Stimulated activated CD8-positive, alpha-beta memory T cell treated with anti-CD3 and anti-CD28 coated beads, Interleukin-4, amount 100 ng/mL, for 4 hours (primary cell): ENCODE measurements at regions not wholly inside any gene's neighbourhood (a gene's known extent, or its start where the extent isn't known, plus 50 kb on each side); places are given as distances from the start of the nearest gene placed in this dataset.

Experiments used
- DNase-seq, 2 donors: peaks; one replicate each; pipeline ENCODE4 v3.0.0-alpha.2; 2020; ENCODE audit warnings: low read depth in 2 of 2, low spot score in 1 of 2

- DNase-seq, result no peak
Measured at GRCh38 chr22:27157666-27158370, 500.4 kb downstream of the MIAT start.

DNA sequence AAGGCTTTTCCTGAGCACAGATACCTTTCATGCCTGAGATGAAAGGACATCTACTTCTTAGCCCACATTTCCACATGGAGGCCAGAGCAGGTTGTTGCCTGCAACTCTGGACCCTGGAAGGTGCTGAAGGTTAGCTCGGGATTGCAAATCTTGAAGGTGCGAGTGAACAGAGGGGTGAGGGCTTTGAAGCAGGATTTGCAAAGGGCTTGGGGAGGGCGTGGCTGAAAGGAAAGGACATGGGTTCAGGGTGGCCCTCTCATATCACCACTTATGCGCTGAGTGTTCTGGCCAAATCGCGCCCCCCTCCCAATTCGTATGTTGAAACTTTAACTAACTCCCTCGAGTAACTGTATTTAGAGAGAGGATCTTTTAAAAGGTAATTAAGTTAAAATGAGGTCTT is 501.6 kb downstream of the MIAT start:
- DNase-seq, result no peak

- DNase-seq, result no peak
Measured at GRCh38 chr22:27159716-27160295, 502.4 kb downstream of the MIAT start.

GRCh38 chr22:27163162-27164137 is 506.1 kb downstream of the MIAT start:
- DNase-seq, result no peak

DNA sequence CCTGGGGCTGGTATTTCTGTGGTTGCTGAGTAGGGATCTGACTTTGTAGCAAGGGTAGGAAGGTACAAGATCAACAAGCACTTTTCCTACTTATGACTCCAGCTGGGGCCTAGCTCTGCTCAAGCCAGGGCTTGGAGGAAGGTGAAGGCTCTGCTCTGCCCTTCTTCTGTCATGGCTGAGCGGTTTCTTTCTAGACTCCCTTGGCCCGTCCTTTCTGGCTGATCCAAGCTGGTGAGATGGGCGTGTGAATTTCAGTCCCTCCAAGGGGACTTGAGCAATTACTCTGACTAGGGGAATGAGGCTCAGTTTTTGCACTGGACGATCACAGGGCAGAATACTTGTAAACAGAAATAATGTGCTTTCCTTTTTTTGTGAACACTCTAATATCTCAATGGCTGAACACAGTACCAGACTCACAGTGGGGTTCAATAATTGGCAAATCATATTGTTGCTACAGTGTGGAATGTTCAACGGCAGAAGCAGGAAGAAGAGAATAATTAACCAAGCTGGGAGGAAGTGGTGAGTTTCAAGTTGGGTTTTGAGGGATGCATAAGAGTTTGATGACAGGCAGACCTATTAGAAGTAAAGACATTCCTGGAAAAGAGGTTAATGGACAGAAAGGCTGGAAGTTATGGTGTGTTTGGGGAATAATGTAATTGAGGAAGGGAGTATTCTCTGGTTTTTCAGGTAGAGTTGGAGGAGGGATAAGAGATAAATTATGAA is 507.6 kb downstream of the MIAT start:
- DNase-seq, result no peak

DNA sequence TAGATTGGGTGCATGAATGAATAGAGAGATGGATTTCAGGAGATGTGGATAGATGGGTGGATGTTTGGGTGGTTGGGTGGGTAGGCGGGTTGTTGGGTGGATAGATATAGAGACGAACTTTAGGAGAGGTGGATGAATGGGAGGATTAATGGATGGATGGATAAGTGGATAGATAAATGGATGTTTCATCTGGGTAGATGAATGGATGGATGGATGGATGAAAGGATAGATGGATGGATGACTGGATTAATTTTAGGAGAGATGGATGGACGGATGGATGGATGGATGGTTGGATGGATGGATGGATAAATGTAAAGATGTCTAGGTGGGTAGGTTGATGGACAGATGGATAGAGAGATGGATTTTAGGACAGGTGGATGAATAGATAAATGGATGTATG is 511.3 kb downstream of the MIAT start:
- no peak for DNase-seq

DNA sequence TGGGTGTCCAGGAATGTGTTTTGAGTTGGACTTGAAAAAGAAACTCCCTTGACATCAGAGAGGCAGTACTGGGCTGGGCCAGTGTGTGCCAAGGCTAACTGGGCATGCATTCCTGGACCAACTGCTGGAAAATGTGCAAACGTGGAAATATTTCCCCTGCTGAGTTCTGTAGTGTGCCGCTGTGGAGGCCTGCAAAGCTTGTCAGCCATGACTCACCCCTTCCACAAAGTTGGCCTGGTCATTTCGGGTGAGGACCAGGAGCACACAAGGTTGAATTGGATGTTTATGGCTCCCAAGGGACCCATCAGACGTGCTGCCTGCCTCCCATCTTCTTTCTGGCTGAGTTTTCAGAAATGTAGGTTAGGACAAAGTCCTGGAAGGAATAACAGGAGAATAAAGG is 513.1 kb downstream of the MIAT start:
- DNase-seq, result no peak

DNA sequence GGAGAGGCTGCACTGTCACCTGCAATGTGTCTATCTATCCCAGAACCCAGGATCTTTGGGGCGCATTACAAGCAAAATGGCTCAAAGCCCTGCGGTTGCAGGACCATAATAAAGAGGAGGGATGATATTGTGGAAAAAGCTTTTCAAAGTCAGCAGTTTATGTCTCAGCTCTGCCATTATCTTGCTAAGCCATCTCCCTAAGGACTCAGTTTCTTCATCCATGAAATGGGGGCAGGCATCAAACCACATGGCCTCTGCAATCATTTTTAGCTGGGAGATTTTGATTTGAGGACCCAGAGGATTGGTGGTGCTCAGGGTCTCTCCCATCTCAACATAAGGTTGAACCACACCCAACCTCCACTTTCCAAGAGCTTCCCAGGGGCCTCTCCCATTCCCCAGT is 513.8 kb downstream of the MIAT start:
- DNase-seq, result no peak

- DNase-seq, result no peak
Measured at GRCh38 chr22:27173530-27173929, 516.1 kb downstream of the MIAT start.

- DNase-seq, result no peak
Measured at GRCh38 chr22:27175021-27175838, 517.8 kb downstream of the MIAT start.

- no peak for DNase-seq
Measured at GRCh38 chr22:27175974-27176373, 518.6 kb downstream of the MIAT start.

GRCh38 chr22:27179161-27179560 is 521.8 kb downstream of the MIAT start:
- DNase-seq, result no peak

GRCh38 chr22:27181537-27181936 is 524.1 kb downstream of the MIAT start:
- DNase-seq, result no peak

GRCh38 chr22:27183474-27183873 is 526.1 kb downstream of the MIAT start:
- DNase-seq, result no peak

DNA sequence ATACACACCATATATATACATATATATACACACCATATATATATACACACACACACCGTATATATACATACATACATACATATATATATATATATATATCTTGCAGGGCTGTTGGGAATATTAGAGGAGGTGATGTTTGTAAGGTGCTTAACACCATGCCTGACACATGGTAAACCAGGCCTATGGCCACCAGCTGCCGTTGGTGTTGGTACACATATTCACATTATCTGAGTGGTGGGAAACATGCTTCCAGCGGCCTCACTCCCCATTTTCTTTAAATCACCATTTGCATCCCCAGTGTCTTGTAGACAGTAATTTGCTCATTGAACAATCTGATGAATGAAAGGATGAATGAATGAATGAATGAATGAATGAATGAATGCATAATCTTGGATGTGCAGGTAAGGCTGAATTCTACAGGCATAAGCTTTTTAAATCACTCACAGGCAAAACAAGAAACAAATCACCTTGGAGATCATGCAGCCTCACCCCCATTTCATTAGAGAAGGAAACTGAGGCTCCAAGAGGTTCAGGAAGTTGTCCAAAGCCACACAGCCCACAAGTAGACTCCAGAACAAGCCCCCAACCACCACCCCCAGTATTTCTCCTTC is 527.8 kb downstream of the MIAT start:
- DNase-seq, result no peak

- no peak for DNase-seq
Measured at GRCh38 chr22:27185760-27186302, 528.4 kb downstream of the MIAT start.

DNA sequence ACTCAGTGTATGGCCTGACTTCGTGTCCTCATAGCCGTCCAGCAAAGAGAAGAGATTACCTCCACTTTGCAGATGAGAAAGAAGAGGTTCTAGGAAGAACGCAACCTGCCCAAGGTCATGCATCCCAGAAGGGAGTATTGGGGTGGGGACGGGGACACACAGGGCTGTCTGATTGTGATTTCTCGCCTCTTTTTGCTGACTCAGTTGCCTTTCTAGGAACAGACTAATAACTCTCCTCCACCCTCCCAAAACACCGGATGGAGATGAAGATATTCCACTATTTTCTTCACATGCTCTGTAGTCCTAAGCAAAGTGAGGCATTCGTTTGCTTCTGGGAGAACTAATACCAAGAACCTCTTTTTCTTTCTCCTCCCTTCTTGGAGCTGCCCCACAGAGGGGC is 529.3 kb downstream of the MIAT start:
- DNase-seq, result no peak

DNA sequence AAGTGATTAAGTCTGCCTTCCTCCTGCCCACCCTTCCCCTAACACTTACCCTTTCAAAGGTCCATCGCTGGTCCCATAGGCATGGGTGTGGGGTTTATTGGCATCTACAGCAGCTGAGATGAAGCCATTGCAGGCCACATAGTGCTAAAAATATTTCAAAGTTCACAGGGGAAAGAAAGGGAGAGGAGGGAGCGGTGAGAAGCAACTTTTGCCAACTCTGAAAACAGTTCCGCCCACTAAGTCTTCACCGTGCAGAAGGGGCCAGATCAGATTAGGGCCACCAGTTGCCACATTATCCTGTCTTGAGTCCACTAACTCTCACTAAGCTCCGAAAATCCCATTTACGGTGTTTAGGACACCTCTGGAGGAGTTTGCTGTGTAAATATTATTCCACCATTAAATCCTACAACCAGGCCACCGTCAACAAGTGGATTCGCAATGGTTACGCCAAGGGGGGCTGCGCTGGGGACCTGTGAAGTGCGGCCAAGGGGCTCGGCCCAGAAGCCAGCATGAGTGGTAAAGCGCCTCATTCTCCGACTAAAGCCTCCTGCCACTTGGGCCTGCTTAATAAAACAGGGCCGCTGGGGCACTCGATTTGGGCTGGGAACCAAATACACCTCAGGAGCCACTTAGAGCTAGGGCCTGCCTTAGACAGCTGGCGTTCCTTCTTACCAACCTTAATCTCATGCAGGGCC is 534.9 kb downstream of the MIAT start:
- no peak for DNase-seq

GRCh38 chr22:27193215-27193614 is 535.8 kb downstream of the MIAT start:
- DNase-seq, result no peak
